NCI-H187 (cell line): ENCODE measurements at regions not wholly inside any gene's neighbourhood (a gene's known extent, or its start where the extent isn't known, plus 50 kb on each side); places are given as distances from the start of the nearest gene placed in this dataset.

ENCODE experiments used
- DNase-seq, 2 experiments: peaks; one replicate each; lab custom pipeline; 2025; lab: John Stamatoyannopoulos, UW

GRCh38 chr12:58787021-58787760 is 133.1 kb downstream of the LRIG3 start:
- peak; percentile 88 to 93 for DNase-seq

GRCh38 chr12:58794859-58795258 is 125.4 kb downstream of the LRIG3 start:
- no peak for DNase-seq

DNA sequence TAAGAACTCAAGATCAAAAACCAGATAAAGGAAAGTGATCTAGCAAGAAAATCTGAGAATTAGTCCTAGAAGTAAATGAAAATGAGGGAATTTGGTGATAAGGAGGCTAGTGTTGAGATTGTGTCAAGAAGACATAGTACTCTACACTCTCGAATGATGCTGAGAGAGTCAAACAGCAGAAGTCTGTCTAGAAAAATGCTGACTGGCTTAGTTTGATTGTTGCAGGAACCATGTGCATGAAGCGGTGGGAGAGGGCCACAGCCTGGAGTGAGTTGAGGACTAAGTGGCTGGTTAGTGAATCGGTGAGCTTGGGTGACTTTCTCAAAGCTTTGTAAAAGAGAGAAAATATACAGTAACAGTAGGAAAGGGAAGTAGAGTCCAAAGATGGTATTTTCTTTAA is 124.5 kb downstream of the LRIG3 start:
- DNase-seq, result no peak

DNA sequence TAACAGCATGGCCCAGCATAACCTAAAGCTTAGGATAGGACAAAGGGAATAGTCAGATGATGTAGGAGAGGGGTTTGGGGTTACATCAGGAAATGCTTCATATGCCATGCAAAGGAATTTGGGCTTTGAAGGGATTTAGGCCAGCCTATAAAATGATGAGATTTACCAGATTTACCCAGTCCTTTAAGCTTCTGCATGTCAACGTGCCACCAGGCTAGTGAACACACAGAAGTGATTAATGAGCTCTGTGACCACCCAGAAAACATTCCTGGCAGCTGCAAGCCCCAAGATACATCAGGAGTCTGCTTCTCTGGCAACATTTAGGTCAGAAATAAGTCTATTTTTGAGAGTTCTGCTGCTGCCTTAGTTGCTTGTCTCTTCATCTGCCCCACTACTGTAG is 118.3 kb downstream of the LRIG3 start:
- no peak for DNase-seq

DNA sequence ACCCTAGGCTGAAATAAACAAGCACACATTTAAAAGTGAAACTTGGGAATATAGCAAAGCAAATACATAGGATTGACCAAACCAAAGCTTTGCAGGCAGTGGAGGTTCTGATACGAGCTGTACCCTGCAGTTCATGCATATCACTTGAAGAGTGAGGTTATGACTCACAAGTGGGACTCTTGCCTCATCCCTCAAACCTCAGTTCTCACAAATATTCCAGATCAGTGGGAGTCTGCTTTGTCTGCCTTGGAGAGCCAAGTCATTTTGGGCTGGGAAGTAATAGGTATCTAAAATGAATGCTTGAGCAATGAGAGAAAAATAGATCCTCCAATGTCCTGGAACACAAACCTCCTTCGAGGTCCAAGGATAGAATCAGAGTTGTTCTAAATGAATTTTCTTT is 116.4 kb downstream of the LRIG3 start:
- peak in 1 of 2 experiments; percentile 8 for DNase-seq

DNA sequence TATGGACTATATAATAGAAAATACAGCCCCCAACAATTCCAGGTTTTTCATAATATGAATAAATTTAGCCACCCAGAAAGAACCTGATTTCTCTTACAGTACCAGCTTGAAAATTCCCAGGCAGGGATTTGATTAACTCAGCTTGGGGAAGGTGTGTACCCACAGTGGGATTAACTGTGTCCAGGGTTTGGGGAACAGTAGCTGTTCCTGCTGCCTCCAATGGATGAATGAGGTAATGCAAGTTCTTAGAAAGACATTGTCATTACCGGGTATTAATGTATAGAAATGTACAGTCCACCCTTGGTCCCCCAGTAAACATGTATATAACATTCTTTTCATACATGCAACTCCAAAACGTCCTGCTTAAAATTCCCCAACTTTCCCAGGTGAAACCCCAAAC is 115.6 kb downstream of the LRIG3 start:
- no peak for DNase-seq

GRCh38 chr12:58809064-58809607 is 111.2 kb downstream of the LRIG3 start:
- DNase-seq, result no peak

DNA sequence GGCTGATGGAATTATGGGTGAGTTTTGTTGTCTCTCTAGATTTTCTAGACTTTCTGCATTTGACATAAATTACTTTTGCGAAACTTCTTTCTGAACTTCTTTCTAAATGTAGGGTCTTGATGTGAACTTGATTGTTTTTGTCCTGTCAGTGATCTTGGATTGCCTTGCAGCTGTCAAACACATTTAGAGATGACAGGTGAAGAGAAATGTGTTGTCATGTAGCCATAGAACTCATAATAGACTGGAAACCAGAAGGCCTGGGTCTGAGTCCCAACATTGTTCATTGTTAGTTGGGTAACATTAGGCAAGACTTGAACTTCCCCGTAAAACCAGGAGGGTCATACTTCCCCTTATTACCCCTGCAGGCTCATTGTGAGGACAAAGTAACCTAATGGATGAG is 109.0 kb downstream of the LRIG3 start:
- DNase-seq, result no peak

GRCh38 chr12:58812214-58812613 is 108.1 kb downstream of the LRIG3 start:
- no peak for DNase-seq

DNA sequence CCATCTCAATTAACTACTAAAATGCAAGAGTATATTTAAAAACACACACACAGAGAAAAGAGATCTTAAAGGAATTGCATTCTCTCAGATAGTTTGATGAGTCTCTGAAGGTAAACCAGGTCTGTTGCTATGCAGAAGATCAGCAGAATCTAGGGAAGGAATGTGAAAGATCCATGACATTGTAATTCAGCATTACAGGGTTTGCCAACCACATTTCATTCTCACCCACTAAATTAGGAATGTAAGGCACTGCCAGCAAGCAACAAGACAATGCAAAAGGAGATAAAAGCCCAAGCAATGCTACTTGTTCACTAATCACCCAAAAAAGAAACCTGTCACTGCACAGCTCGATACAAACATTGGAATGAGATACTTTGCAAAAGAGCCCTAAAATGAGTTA is 106.3 kb downstream of the LRIG3 start:
- DNase-seq, result no peak

DNA sequence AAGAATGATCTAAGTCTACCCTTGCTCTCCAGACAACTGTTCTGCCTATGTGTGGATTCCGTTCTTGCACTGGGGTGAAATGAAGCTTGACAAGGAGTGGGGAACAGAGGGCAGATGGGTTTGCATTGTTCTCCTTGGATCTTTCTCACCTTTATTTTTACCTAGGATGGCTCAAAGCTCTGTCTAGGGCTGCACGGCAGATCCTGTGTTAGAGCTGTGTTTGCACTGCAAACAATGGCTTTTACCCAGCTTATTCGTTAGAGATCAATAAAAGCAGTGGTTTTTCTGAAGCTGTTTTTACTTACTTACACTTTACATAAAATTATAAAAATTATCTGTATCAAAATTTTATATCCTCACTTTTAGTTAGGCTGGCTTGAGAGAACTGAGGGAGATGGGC is 105.1 kb downstream of the LRIG3 start:
- no peak for DNase-seq

- no peak for DNase-seq
Observed at GRCh38 chr12:58818546-58818945, 101.8 kb downstream of the LRIG3 start.

GRCh38 chr12:58819345-58819744 is 101.0 kb downstream of the LRIG3 start:
- no peak for DNase-seq

DNA sequence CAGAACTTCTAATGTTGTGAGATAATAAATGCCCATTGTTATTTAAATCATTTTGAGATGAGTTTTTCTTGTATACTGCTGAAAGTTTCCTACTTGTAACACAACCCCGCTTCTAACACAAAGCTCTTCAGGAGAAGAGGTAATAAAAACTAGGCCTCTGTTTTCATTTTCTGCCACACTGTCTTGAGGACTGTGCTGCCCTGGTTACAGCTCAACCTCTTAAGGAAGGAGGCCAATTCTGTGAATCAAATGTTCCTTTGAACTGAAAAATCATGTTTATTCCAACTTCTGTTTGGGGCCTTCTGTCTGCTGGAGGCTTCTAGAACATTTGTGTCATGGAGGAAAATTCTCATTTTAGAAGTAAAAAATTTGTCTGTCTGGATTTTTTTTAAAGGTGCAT is 100.3 kb downstream of the LRIG3 start:
- no peak for DNase-seq
